ENCODE measurements at regions not wholly inside any gene's neighbourhood (a gene's known extent, or its start where the extent isn't known, plus 50 kb on each side); places are given as distances from the start of the nearest gene placed in this dataset.

DNA sequence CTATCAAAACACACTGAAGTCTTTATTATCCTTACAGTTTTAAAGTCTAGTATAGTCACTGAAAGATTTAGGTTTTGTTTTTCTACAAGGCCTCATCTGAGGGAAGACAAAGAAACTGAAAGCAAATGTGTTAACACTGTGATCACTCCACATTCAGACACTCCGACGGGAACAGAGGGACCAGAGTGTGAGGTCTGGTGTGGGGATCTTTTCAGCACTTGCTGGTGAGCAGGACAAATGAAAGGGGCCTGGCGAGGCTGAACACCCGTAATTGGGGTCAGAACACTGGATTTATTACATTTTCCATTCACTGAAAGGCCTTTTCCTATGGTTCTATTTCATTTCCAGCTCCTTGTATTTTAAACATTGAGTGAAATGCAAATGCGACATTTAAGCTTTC is 910.5 kb downstream of the CDH11 start:
- no peak for DNase-seq

GRCh38 chr16:64206862-64207261 is 915.0 kb downstream of the CDH11 start:
- no peak for DNase-seq

DNA sequence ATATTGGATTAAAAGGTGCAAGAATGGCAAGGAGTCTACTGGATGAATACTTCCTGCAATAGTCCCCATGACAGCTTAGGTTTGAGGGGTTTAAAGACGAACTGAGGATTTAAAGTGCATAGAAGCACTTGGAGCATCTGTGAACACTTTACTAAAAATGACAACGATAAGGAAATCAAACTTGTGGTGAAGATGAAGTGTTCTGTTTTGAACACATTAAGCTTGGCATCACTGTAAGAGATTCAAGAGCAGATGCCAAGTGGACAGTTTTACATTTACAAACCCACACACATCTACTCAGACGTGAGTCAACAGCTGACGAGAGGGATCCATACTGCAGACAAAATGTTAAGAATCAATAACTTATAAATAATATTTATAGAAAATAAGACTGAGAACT is 918.7 kb downstream of the CDH11 start:
- DNase-seq = no peak

- DNase-seq = no peak
Measured at GRCh38 chr16:64202571-64202970, 919.3 kb downstream of the CDH11 start.

DNA sequence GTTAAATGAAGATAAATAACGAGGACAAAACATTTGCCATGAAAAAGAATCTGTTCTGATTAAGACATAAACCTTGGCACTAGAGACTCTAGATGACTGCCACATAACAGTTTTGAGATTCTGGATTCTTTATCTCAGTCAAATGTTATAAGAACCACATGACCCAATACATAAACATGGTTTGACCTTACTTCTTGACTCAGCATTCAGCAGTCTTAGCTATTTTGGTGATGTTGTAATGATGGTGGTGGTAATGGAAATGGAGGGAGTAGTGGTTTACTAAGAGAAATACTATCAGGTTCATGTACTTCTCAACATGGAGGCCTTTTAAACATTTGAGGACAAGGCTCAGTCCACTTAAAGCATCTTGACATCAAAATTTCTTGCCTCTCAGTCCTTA is 925.4 kb downstream of the CDH11 start:
- no peak for DNase-seq

GRCh38 chr16:64185954-64186353 is 935.9 kb downstream of the CDH11 start:
- no peak for DNase-seq

- DNase-seq = no peak
Measured at GRCh38 chr16:64184156-64184555, 937.7 kb downstream of the CDH11 start.

- DNase-seq = no peak
Measured at GRCh38 chr16:64182985-64183384, 938.9 kb downstream of the CDH11 start.

DNA sequence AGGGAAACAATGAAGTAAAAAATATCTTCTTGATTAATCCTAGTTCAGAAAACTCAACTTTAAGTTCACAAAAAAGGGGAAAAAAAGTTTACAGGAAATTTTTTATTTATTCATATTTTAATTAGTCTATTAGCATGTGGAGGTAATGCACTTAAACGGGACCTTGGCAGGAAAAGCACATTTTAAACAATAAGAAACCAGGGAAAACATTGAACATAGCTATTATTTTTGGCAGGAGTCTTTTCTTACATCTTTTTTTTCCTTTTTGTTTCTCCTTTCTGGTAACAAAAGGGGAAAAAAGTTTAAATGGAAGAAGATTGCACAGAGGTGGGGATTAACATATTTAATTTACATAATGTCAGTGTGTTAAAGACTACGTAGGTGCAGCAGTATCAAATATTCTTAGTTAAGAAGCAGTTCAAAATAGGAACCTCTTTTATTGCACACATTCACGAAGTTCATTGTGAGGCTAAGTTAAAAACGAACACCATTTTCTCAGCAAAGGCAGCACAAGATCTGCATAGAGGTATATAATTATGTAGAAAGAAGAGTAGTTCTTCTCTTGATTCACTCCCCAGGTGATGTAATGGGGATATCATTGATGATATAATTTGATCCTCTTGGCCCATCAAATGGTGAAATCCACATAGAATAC is 940.5 kb downstream of the CDH11 start:
- no peak for DNase-seq

GRCh38 chr16:64180136-64180900 is 941.5 kb downstream of the CDH11 start:
- no peak for DNase-seq

DNA sequence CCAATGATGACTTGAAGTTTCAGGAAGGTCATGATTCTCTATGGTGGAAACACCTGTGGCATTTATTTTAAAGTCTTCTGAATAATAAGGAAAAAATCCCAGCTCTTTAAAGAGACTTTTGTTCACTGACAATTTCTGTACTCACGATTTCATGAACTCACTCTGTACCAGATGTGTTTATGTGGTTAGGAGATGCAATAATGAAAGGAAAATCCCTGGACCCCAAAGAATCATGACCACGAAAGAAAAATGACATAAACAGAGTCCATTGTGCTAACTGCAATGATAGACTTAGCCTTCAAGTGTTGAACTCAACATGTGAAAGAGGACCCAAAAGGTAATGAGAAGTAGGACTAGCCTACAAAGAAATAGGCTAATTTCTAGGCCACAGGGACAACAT is 947.5 kb downstream of the CDH11 start:
- no peak for DNase-seq

- no peak for DNase-seq
Measured at GRCh38 chr16:64172652-64173051, 949.2 kb downstream of the CDH11 start.

GRCh38 chr16:64172226-64172625 is 949.6 kb downstream of the CDH11 start:
- no peak for DNase-seq

DNA sequence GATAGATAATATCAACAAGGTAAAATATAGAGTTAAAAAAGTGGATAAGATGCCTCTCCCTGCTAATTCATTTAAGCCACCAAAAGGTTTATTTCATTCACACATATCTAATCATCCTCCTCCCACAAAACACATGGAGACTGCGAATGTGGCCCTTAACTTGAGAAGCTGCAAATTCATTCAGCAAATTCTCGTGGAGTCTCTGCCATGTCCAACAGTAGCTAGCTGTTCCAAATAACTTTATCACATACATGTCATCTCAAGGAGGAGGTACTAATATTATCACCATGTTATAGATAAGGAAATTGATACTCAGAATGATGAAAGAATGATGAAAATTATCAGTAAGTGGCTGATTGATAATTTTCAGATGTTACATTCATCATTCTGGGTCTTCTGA is 950.2 kb downstream of the CDH11 start:
- no peak for DNase-seq

DNA sequence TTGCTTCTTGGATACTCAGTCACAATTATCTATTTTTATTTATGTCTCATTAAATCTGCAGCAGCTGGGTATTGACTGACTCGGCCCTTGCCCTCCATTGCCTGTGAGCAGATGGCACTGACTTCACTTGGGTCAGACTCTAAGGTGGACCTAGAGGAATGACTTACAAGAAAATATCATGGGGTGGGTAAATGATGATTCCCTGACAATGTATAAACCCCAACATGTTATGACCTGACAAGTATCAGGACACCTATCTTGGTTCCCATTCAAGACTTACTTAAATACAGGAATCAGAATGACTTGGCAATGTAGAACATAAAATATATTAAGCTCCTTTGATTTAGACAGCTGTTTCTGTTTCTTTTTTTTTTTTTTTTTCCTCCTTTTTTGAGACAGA is 953.5 kb downstream of the CDH11 start:
- no peak for DNase-seq

- no peak for DNase-seq
Measured at GRCh38 chr16:64167936-64168335, 953.9 kb downstream of the CDH11 start.

DNA sequence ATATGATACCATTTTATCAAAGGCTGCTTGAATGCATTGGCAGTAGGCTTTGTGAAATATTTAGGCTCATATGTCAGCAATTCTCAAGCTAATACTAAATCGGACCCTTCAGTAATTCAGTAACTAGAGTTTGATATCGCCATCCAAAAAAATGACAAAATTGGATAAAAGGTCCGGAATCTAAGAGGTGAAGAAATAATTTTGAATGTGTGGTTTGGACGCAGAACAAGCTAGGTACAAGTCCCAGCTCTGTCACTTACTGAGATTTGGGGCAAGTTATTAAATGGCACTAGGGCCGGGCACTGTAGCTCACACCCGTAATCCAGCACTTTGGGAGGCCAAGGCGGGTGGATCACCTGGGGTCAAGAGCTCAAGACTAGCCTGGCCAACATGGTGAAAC is 956.5 kb downstream of the CDH11 start:
- DNase-seq = no peak

DNA sequence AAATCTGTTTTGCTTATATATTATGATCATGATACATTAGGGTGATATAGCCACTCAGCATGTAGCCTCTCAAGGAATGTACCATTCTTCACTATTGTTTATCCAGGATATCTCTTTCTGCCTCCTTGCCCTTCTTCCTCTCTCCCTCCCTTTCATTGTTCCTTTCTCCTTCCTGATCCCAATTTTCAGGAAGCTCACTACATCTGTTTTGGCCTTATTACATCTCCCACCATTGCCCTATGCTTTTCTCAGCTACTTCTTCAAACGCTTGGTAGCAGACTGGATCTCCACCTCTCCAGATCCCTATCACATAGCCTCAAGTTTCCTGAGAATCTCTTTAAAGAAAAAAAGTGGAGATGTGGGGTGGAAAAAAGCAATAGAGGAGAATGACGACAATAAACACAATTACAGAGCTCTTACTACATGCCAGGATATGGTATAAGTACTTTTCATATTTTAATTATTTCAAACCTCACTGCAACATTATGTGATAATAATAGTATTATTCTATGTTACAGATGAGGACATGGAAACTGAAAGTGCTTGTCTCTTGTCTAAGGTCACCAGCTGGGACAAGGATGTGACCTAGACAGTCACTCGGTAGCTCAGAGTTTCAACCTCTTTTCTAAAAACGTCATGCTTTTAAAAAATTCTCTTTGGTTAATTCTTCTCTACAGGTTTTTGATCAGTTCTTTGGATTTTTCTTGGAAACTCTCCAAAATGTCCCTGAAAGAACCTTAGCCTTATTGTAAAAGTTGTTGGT is 959.1 kb downstream of the CDH11 start:
- DNase-seq = no peak

- DNase-seq = no peak
Measured at GRCh38 chr16:64159976-64160375, 961.9 kb downstream of the CDH11 start.

DNA sequence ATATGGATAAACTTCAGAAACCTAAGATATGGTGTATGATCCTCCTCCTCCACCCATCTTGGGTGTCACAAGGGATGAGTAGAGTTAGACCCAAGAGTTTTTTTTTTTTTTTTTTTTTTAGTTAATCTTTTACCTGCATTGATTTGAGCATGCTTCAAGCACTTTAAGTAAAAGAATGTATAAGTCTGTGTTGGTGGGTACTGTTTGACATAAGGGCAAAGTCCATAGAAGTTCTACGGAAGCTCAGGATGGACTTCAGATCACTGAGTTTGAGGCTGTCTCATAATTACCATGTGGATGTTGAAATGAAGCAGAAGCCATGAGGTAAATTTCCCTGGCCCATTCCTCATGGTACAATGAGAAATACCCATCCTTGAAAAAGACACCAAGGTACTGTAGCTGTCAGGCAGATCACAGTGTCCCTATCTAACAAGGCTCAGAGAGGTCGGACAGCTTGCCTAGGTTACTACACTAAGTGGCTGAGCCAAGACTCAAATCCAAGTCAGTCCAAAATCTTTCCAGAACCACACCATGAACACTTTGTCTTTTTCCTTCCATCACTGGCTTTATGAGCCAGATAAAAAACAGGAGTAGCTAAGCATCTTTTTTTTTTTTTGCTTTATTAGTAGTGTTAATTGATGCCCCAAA is 962.8 kb downstream of the CDH11 start:
- no peak for DNase-seq

GRCh38 chr16:64153718-64154117 is 968.1 kb downstream of the CDH11 start:
- DNase-seq = no peak

- DNase-seq = no peak
Measured at GRCh38 chr16:64151990-64152767, 969.7 kb downstream of the CDH11 start.

- DNase-seq = no peak
Measured at GRCh38 chr16:64150193-64150592, 971.7 kb downstream of the CDH11 start.
